NB4 (cell line): ENCODE measurements at regions not wholly inside any gene's neighbourhood (a gene's known extent, or its start where the extent isn't known, plus 50 kb on each side); places are given as distances from the start of the nearest gene placed in this dataset.

Experiments used
- DNase-seq: peaks from one replicate; pipeline ENCODE4 v3.0.0; 2010; ENCODE audit warnings: low read depth
- H3K4me3 ChIP-seq: one replicate; pipeline ENCODE4 v1.5.1; 2011; ENCODE audit warnings: mild to moderate bottlenecking, low read depth, low read length, moderate library complexity
- MAX ChIP-seq: IDR thresholded peaks from 2 replicates; pipeline ENCODE4 v1.6.1; 2011; ENCODE audit warnings: low read depth, low read length
- MYC ChIP-seq: IDR thresholded peaks from 2 replicates; pipeline ENCODE4 v1.6.1; 2011; ENCODE audit warnings: low read depth, low read length
- POLR2A ChIP-seq: IDR thresholded peaks from 2 replicates; pipeline ENCODE4 v1.6.1; 2011; ENCODE audit warnings: mild to moderate bottlenecking; ENCODE audit not compliant: insufficient read length; ENCODE audit errors: extremely low read depth
- TF ChIP-seq, protein P1 (sequence below): IDR thresholded peaks from one replicate; pipeline ENCODE4 v1.5.1; 2012; ENCODE audit warnings: low read depth, low read length

DNA sequence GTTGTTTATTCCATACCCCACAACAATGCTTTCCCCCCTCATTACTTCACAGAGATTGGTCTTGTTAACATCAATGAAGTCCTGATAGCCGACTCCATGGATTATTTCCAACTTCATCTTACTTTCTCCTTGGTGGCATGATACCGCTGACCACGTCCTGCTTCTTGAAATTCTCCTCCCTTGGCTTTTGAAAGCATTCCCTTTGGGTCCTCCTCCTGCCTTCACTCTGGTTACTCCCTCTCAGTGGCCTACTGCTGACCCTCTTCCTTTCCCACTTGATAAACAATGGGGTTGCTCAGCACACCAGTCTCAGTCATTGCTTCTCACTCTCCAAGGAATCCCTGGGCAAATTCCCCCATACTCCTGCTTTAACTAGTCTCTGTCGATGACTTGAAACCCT is 283.9 kb downstream of the SEC61B start:
- TF ChIP-seq MYC (no peak), MAX (no peak), POLR2A (no peak)
- TF ChIP-seq, protein P1, sequence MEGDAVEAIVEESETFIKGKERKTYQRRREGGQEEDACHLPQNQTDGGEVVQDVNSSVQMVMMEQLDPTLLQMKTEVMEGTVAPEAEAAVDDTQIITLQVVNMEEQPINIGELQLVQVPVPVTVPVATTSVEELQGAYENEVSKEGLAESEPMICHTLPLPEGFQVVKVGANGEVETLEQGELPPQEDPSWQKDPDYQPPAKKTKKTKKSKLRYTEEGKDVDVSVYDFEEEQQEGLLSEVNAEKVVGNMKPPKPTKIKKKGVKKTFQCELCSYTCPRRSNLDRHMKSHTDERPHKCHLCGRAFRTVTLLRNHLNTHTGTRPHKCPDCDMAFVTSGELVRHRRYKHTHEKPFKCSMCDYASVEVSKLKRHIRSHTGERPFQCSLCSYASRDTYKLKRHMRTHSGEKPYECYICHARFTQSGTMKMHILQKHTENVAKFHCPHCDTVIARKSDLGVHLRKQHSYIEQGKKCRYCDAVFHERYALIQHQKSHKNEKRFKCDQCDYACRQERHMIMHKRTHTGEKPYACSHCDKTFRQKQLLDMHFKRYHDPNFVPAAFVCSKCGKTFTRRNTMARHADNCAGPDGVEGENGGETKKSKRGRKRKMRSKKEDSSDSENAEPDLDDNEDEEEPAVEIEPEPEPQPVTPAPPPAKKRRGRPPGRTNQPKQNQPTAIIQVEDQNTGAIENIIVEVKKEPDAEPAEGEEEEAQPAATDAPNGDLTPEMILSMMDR: no peak
- no peak for DNase-seq
- H3K4me3 ChIP-seq: no peak overlapping the region

DNA sequence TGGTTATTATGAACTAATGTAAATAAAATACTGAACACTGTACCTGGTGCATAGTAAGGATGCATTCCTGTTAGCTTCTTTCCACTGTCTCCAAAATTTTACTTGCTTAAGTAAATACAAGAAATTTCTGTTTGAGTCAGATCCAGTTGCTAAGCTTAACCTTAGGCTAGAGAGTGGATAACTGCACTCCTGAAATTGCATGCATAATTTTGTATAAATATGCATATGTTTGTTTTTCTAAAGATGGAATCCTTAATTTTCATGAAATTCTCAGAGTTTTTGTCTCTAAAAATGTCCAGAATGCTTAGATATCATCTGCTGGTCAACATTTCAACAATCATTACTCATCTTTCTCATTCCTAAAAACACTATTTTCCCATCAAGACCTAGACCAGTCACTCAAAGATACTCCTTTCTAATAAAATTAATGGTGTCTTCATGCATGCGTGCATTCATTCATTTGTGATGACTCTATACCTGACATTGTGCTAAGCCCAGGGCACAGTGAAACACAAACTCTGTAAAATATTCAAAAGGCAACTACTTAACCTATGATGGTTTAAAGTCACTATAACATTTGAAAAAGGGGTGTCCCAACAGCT is 284.8 kb downstream of the SEC61B start:
- TF ChIP-seq MYC (no peak), POLR2A (no peak), MAX (no peak)
- TF ChIP-seq, protein P1: no peak
- H3K4me3 ChIP-seq: no peak overlapping the region
- DNase-seq: no peak

DNA sequence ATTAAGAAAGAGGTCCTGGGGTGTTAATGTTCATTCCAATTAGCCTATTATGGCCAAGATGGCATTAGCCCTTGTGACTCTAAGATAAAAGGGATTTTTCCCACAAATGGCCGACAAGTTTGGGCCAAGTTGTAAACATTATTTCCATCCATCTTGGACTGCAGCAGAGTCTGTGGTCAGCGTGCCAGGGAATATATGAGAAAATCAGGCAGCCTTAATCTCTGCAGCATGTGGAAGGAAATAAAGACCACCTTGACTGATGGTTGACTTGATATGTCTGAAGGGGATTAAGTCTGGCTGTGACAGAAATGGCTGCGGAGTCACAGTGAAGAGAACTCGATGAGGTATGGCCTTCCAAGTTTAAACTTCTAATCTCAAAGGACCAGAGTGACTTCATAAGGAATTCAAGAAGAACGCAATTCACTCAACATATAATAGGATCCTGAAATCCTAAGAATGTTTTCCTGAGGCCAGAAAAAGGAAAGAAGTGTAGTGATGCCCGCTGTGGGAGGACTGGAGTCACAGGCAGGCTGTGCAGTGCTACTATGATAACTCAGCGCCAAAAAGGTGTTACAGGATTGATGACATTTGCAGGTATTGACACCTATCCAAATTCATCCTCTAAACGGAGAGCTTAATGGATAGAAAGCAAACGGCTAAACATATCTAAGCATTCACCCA is 287.1 kb downstream of the SEC61B start:
- TF ChIP-seq MAX (no peak), POLR2A (no peak), MYC (no peak)
- TF ChIP-seq, protein P1: no peak

DNA sequence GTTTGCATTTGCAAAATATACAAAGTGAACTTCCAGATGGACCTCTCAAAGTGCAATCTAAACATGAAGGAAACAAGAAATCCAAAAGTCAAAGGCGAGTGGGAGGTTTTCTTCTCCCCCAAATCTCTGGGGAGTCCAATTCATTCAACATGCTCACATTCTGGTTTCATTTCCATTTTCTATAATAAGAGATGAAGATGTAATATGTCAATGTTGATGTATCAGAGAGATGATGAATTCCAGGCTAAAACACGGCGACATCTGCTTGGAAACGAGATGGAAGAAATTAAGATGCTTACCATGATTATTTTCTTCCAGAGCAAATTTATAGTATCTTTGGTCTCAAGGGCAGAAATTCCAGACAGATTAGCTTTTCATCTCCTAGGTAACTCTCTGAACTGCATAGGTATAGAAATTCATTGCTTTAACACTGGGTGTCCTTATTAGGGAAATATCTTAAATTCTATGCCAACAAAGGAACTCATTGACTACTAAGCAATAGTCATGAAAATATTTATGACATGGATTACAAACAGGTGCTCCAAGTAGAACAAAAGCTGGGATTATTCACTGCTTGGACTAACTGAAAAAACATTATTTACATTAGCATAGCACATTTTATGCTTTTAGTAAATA is 287.9 kb downstream of the SEC61B start:
- TF ChIP-seq MYC: no peak
- TF ChIP-seq POLR2A: no peak
- TF ChIP-seq, protein P1: no peak
- no peak for TF ChIP-seq MAX
- no peak for DNase-seq
- H3K4me3 ChIP-seq: no peak overlapping the region

More for the DNA sequence above, 287.1 kb downstream of the SEC61B start:
- DNase-seq: no peak
- H3K4me3 ChIP-seq: no peak overlapping the region

DNA sequence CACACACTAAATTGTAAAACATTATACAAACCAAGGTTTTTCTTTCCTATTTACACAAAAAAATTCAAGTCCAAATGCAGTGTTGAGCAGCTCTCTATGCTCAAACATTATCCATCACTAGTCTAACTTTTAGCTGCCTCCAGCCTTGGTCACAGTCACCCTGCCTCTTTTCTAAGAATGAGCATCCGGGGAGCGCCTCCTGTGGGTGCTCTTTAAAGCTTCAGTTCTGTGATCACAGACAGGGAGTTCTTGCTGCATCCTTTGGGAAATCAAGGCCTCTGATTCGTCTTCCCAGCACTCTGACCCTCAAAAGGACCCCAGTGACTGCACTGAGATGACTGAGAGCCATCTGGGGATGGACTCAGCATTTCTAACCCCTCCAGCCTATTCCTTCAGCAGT is 289.6 kb downstream of the SEC61B start:
- no peak for DNase-seq
- TF ChIP-seq POLR2A: no peak
- TF ChIP-seq MAX: no peak
- TF ChIP-seq, protein P1: no peak
- TF ChIP-seq MYC: no peak
- H3K4me3 ChIP-seq: no peak overlapping the region
